SK-N-SH treated with all-trans-retinoic acid at 6 μM for 48 hours (cell line): ENCODE measurements at regions not wholly inside any gene's neighbourhood (a gene's known extent, or its start where the extent isn't known, plus 50 kb on each side); places are given as distances from the start of the nearest gene placed in this dataset.

Source experiments
- ATAC-seq: fragments of 200-7000 bp; cut with Tn5 transposase; 3 replicates; pipeline ENCODE4 v1.9.1; 2020; ENCODE audit warnings: mild to moderate bottlenecking, moderate library complexity
- ARNTL ChIP-seq: fragments of 450-650 bp; formaldehyde crosslinking; IDR thresholded peaks from 2 replicates; pipeline ENCODE4 v1.5.0; 2020; ENCODE audit warnings: low read depth, mild to moderate bottlenecking, moderate library complexity, borderline replicate concordance
- BACH2 ChIP-seq: fragments of 250-450 bp; sonication (Bioruptor Pico); IDR thresholded peaks from 2 replicates; pipeline ENCODE4 v1.9.0; 2021; ENCODE audit warnings: mild to moderate bottlenecking, borderline replicate concordance
- CREB5 ChIP-seq: fragments of 250-450 bp; sonication (Bioruptor Pico); IDR thresholded peaks from 2 replicates; pipeline ENCODE4 v1.5.1; 2020; ENCODE audit warnings: low read depth, mild to moderate bottlenecking, moderate library complexity
- CSRNP3 ChIP-seq: fragments of 250-450 bp; sonication (Bioruptor Pico); IDR thresholded peaks from 2 replicates; pipeline ENCODE4 v1.5.1; 2021; ENCODE audit warnings: mild to moderate bottlenecking, moderate library complexity
- ESRRG ChIP-seq: fragments of 250-450 bp; sonication (Bioruptor Pico); IDR thresholded peaks from 2 replicates; pipeline ENCODE4 v1.6.1; 2021; ENCODE audit warnings: mild to moderate bottlenecking
- GLIS3 ChIP-seq: fragments of 250-450 bp; sonication (Bioruptor Pico); IDR thresholded peaks from 2 replicates; pipeline ENCODE4 v1.5.0; 2020; ENCODE audit warnings: mild to moderate bottlenecking, moderate library complexity
- ISL1 ChIP-seq: fragments of 250-450 bp; sonication (Bioruptor Pico); IDR thresholded peaks from 2 replicates; pipeline ENCODE4 v2.1.2; 2022; ENCODE audit warnings: mild to moderate bottlenecking, moderate library complexity
- PATZ1 ChIP-seq: fragments of 250-450 bp; sonication (Bioruptor Pico); IDR thresholded peaks from 2 replicates; pipeline ENCODE4 v1.8.0; 2020; ENCODE audit warnings: mild to moderate bottlenecking, moderate library complexity, borderline replicate concordance
- POU6F1 ChIP-seq: fragments of 250-450 bp; sonication (Bioruptor Pico); IDR thresholded peaks from 2 replicates; pipeline ENCODE4 v1.8.0; 2021; ENCODE audit warnings: low read depth, mild to moderate bottlenecking, moderate library complexity, borderline replicate concordance
- PPARA ChIP-seq: fragments of 250-450 bp; sonication (Bioruptor Pico); IDR thresholded peaks from 2 replicates; pipeline ENCODE4 v1.5.0; 2020; ENCODE audit warnings: mild to moderate bottlenecking, borderline replicate concordance
- RARB ChIP-seq: fragments of 250-450 bp; sonication (Bioruptor Pico); IDR thresholded peaks from 2 replicates; pipeline ENCODE4 v1.8.0; 2021; ENCODE audit warnings: mild to moderate bottlenecking, moderate library complexity
- SNAI2 ChIP-seq: fragments of 250-450 bp; sonication (Bioruptor Pico); IDR thresholded peaks from 2 replicates; pipeline ENCODE4 v1.5.0; 2020; ENCODE audit warnings: mild to moderate bottlenecking, moderate library complexity
- TCF4 ChIP-seq: fragments of 250-450 bp; sonication (Bioruptor Pico); IDR thresholded peaks from 2 replicates; pipeline ENCODE4 v1.8.0; 2021; ENCODE audit warnings: mild to moderate bottlenecking, moderate library complexity, borderline replicate concordance
- TOX ChIP-seq: fragments of 250-450 bp; sonication (Bioruptor Pico); IDR thresholded peaks from 2 replicates; pipeline ENCODE4 v1.8.0; 2021; ENCODE audit warnings: mild to moderate bottlenecking, moderate library complexity, borderline replicate concordance
- ZC3H10 ChIP-seq: fragments of 250-450 bp; sonication (Bioruptor Pico); IDR thresholded peaks from 2 replicates; pipeline ENCODE4 v1.5.1; 2021; ENCODE audit warnings: mild to moderate bottlenecking, moderate library complexity
- ZFP3 ChIP-seq: fragments of 250-450 bp; sonication (Bioruptor Pico); IDR thresholded peaks from 2 replicates; pipeline ENCODE4 v1.5.0; 2020; ENCODE audit warnings: mild to moderate bottlenecking, moderate library complexity
- ZFP30 ChIP-seq: fragments of 450-650 bp; formaldehyde crosslinking; IDR thresholded peaks from 2 replicates; pipeline ENCODE4 v1.5.0; 2022; ENCODE audit warnings: mild to moderate bottlenecking, moderate library complexity
- ZNF565 ChIP-seq: fragments of 450-650 bp; formaldehyde crosslinking; conservative IDR thresholded peaks from 2 replicates; pipeline ENCODE4 v1.5.0; 2020; ENCODE audit warnings: low read depth, mild to moderate bottlenecking, moderate library complexity
- ZNF70 ChIP-seq: fragments of 450-650 bp; formaldehyde crosslinking; IDR thresholded peaks from 2 replicates; pipeline ENCODE4 v1.5.0; 2020; ENCODE audit warnings: mild to moderate bottlenecking, moderate library complexity
- ZNF8 ChIP-seq: fragments of 450-650 bp; formaldehyde crosslinking; IDR thresholded peaks from 2 replicates; pipeline ENCODE4 v1.5.0; 2020; ENCODE audit warnings: mild to moderate bottlenecking, moderate library complexity

GRCh38 chr18:75916624-75916982 lies 489.1 kb upstream of the SMIM21 start:
- no peak for TF ChIP-seq ZNF565 (CRISPR knock-in tag)
- TF ChIP-seq RARB (CRISPR knock-in tag) = no peak
- no peak for TF ChIP-seq POU6F1 (CRISPR knock-in tag)
- TF ChIP-seq BACH2 = no peak
- TF ChIP-seq CSRNP3 (CRISPR knock-in tag) = no peak
- no peak for TF ChIP-seq CREB5 (CRISPR knock-in tag)
- TF ChIP-seq ISL1 (CRISPR knock-in tag) = no peak
- no peak for TF ChIP-seq ZNF8
- no peak for TF ChIP-seq ZC3H10 (CRISPR knock-in tag)
- no peak for TF ChIP-seq PATZ1 (CRISPR knock-in tag)
- TF ChIP-seq TCF4 = no peak
- no peak for TF ChIP-seq ZNF70 (CRISPR knock-in tag)

GRCh38 chr18:75915941-75916623 lies 488.6 kb upstream of the SMIM21 start:
- no peak for TF ChIP-seq PPARA (CRISPR knock-in tag)
- TF ChIP-seq TOX (CRISPR knock-in tag) = no peak
- no peak for TF ChIP-seq GLIS3
- TF ChIP-seq ARNTL (CRISPR knock-in tag) = no peak
- TF ChIP-seq ZFP30 (CRISPR knock-in tag) = no peak
- no peak for TF ChIP-seq ZFP3 (CRISPR knock-in tag)
- no peak for TF ChIP-seq CSRNP3 (CRISPR knock-in tag)
- no peak for TF ChIP-seq ZNF565 (CRISPR knock-in tag)
- no peak for TF ChIP-seq ESRRG
- TF ChIP-seq ZNF8 = no peak
- no peak for ATAC-seq

More at GRCh38 chr18:75916624-75916982, 489.1 kb upstream of the SMIM21 start:
- ATAC-seq = no peak

GRCh38 chr18:75912829-75913228 lies 485.3 kb upstream of the SMIM21 start:
- TF ChIP-seq CREB5 (CRISPR knock-in tag) = no peak
- no peak for ATAC-seq

GRCh38 chr18:75904416-75904815 lies 476.9 kb upstream of the SMIM21 start:
- no peak for ATAC-seq
- TF ChIP-seq SNAI2 (CRISPR knock-in tag) (no peak), ARNTL (CRISPR knock-in tag) (no peak), POU6F1 (CRISPR knock-in tag) (no peak), ISL1 (CRISPR knock-in tag) (no peak), ESRRG (no peak), ZNF565 (CRISPR knock-in tag) (no peak), TOX (CRISPR knock-in tag) (no peak), CSRNP3 (CRISPR knock-in tag) (no peak)
